D721Med (cell line): ENCODE measurements at regions not wholly inside any gene's neighbourhood (a gene's known extent, or its start where the extent isn't known, plus 50 kb on each side); places are given as distances from the start of the nearest gene placed in this dataset.

ENCODE experiments used
- DNase-seq: peaks from one replicate; pipeline ENCODE4 v3.0.0; 2011; ENCODE audit warnings: low spot score; ENCODE audit not compliant: insufficient read length
- FAIRE-seq: peaks from 2 replicates; lab custom pipeline; 2011; peaks lifted over from hg19 to GRCh38; lab: Jason Lieb, UNC
- CTCF ChIP-seq: IDR thresholded peaks from 2 replicates; pipeline ENCODE4 v1.5.1; 2012; ENCODE audit warnings: mild to moderate bottlenecking, control low read depth; ENCODE audit not compliant: insufficient read depth; ENCODE audit errors: missing control alignments

GRCh38 chr14:38336298-38336697, 80.4 kb upstream of the CLEC14A start:
- DNase-seq (no peak), FAIRE-seq (no peak)
- TF ChIP-seq CTCF: no peak

GRCh38 chr14:38330275-38330674, 74.4 kb upstream of the CLEC14A start:
- FAIRE-seq (no peak), DNase-seq (no peak)
- TF ChIP-seq CTCF: no peak

- FAIRE-seq: no peak
- TF ChIP-seq CTCF: no peak
- no peak for DNase-seq
These were observed 73.4 kb upstream of the CLEC14A start for GRCh38 chr14:38329246-38329645.

- FAIRE-seq (no peak), DNase-seq (no peak)
- no peak for TF ChIP-seq CTCF
These were observed 61.0 kb upstream of the CLEC14A start for GRCh38 chr14:38316922-38317321.

GRCh38 chr14:38311655-38312054, 55.8 kb upstream of the CLEC14A start:
- FAIRE-seq: no peak
- no peak for TF ChIP-seq CTCF
- DNase-seq: no peak

- TF ChIP-seq CTCF: no peak
- FAIRE-seq (no peak), DNase-seq (no peak)
These were observed 54.6 kb upstream of the CLEC14A start for GRCh38 chr14:38310420-38310995.

GRCh38 chr14:38309522-38310277, 53.8 kb upstream of the CLEC14A start:
- no peak for DNase-seq
- FAIRE-seq: no peak
- TF ChIP-seq CTCF: no peak
